Endothelial cell of umbilical vein (primary cell): ENCODE measurements at regions not wholly inside any gene's neighbourhood (a gene's known extent, or its start where the extent isn't known, plus 50 kb on each side); places are given as distances from the start of the nearest gene placed in this dataset.

Experiments used
- CTCF ChIP-seq, 2 donors: IDR thresholded peaks; 1 replicate in 1 of 2; 2 replicates in 1 of 2; pipeline ENCODE4 v1.5.1; 2011; ENCODE audit warnings: low read length in 2 of 2, mild to moderate bottlenecking in 2 of 2, moderate library complexity in 2 of 2, control low read depth in 1 of 2, inconsistent platforms in 1 of 2, low read depth in 1 of 2; ENCODE audit not compliant: insufficient read depth in 1 of 2; ENCODE audit errors: extremely low read depth in 1 of 2
- EZH2 ChIP-seq: IDR thresholded peaks from 2 replicates; pipeline ENCODE4 v1.6.1; 2012; ENCODE audit warnings: borderline replicate concordance, low read depth, mild to moderate bottlenecking, moderate library complexity, low read length, inconsistent platforms; ENCODE audit not compliant: severe bottlenecking
- FOS ChIP-seq: IDR thresholded peaks from 2 replicates; pipeline ENCODE4 v1.6.1; 2011; ENCODE audit warnings: mild to moderate bottlenecking, low read length, moderate library complexity, borderline replicate concordance; ENCODE audit not compliant: insufficient read depth
- GATA2 ChIP-seq: IDR thresholded peaks from 2 replicates; pipeline ENCODE4 v1.7.0; 2011; ENCODE audit warnings: low read depth, mild to moderate bottlenecking, moderate library complexity, mixed read lengths, low read length; ENCODE audit not compliant: insufficient read length, insufficient read depth
- MAX ChIP-seq: IDR thresholded peaks from 2 replicates; pipeline ENCODE4 v1.6.1; 2011; ENCODE audit not compliant: insufficient read depth, insufficient read length
- MYC ChIP-seq: IDR thresholded peaks from one replicate; pipeline ENCODE4 v1.6.1; 2011; ENCODE audit warnings: mild to moderate bottlenecking, low read depth, low read length
- POLR2A ChIP-seq: IDR thresholded peaks from 2 replicates; pipeline ENCODE4 v1.6.1; 2012; ENCODE audit warnings: low read depth, mild to moderate bottlenecking, control low read depth, low read length
- POLR2AphosphoS5 ChIP-seq: IDR thresholded peaks from 2 replicates; pipeline ENCODE4 v1.6.1; 2012; ENCODE audit warnings: low read depth, mild to moderate bottlenecking, control low read depth, low read length, moderate library complexity; ENCODE audit not compliant: insufficient read depth

GRCh38 chr5:112671687-112672086, 66.0 kb upstream of the APC start:
- TF ChIP-seq CTCF (IDR thresholded peaks at IDR 0.05; ENCODE audit: extremely low read depth in 1 of 2, insufficient read depth in 1 of 2, low read depth in 1 of 2, low read length in 2 of 2) (no peak), MAX (no peak), POLR2AphosphoS5 (no peak), EZH2 (no peak), GATA2 (no peak), POLR2A (no peak), MYC (no peak), FOS (no peak)
